ENCODE measurements at regions not wholly inside any gene's neighbourhood (a gene's known extent, or its start where the extent isn't known, plus 50 kb on each side); places are given as distances from the start of the nearest gene placed in this dataset.

DNA sequence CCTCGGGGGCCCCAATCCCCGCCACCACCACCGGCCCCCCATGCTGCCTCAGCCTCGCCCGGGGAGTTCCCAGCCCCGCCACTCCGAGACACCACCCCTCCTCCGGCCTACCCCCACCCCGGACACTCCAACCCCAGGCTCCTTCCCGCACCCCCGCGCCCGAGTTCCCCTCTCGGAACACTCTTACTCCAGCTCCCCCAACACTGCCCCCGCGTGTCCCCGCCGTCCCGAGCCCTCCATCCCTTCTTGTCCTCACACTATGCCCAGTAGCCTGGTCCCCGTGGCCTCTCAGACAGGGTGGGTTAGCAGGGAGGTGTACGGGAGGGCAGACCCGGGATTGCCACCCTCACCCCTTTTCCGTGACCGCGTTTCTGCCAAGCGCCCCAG lies 276.1 kb downstream of the BCOR start:
- no peak for DNase-seq

DNA sequence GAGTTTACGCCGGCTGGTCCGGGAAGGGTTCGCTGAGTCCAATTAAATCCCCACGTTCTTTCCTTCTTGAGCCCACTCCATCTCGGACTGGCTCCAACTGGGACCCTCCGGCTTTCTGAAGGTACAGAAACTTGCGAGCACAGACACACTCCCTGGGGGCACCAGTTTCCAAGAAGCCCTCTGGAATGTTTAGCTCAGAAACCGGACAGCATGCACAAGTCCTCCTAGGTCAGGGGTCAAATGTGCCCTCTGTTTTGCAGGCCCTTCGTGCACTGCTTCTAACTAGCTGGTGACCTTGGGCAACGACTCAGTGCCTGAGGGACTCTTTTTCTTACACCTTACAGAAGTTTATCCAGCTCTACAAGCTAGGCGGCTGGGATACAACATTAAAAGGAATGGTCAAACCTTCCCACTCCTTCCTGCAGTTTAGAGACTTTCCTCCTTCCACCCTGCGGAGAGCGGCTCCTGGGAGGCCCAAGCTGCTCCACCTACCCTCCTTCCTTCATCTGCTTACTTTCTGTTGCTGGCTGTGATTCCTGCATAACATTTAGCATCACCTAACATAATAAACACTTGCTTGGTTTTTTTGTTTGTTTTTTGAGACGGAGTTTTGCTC lies 275.5 kb downstream of the BCOR start:
- no peak for DNase-seq

DNA sequence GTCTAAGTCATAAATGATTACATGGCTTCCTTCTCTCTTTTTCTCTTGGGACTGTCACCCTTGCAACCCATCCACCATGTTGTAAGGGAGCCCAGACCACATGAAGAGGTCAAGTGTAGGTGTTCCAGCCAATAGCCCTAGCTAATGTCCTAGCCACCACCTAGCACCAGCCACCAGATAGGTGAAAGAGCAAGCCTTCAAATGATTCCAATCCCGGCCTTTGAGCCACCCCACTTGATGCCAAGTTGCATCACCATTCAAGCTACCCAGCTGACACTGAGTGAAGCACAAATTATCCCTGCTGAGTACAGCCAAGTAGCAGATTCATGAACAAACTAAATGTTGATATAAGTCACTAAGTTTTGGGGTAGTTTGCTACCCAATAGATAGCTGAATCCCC lies 274.3 kb downstream of the BCOR start:
- no peak for DNase-seq

DNA sequence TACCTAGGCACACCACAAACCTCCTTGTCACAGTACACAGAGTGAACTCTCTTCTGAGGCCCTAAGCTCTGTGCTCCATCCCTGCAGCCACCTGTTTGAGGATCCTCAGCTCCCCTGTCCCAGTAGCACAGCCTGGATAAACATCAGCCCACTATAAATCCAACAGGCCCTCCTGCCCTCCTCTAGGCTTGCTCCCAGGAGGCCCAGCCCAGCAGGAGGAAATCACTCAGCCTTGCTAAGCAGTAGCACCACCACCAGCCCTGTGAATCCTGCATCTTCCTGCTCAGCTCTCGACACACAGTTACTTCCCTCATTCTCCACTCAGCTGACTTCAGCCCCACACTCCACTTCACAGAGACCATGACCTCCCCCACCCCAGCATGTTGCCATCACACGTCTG lies 273.9 kb downstream of the BCOR start:
- DNase-seq = no peak

DNA sequence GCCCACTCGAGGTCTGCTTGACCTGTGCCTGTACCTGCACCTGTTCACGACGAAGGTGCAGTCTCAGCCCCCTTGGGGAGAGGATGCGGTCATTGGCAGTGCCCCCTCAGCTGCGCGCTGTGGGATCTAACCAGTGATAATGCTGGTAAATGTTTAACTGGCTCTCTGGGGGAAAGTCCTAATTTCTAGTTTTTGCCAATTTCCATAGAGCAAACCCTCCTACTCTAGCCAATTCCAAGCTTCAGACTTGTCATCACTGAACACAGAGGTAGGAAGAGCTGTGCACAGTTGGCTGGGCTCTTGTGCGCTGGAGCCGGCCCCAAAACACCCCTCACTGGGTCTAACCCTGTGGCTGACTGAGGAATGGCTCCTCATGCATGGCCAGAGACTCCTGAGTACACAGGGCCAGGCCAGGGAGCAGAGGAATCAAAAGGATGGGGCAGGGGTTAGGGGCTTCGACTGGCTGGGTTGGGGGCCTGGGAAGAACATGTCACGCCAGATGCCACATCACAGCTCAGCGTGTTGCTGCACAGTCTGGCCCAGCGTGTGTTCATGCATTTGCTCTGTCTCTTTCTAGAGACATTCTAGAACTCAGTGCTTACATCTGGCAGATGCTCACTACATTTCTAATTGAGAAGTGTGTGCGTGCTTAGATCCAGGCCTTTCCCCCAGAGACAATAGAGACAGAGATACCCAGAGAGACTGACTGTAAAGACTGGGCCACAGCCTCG lies 270.8 kb downstream of the BCOR start:
- no peak for DNase-seq

DNA sequence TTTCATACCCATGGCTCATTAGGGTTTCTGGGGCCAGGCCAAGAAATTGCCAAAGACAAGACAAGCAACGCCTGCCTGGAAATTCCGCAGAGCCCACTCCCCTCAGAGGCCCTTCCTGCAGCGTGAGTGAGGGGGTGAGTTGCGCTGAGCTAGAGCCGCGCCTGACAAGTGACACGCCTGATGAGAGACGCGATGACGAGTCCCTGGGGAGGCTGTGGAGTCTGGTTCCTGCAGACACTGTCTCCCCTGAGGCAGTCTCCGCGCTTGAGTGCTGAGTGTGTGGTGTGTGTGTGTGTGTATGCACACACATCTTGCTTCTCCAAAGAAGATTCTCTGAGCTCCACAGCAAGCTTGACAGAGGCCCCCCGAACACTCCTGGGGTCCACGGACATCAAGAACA lies 269.8 kb downstream of the BCOR start:
- DNase-seq = no peak

DNA sequence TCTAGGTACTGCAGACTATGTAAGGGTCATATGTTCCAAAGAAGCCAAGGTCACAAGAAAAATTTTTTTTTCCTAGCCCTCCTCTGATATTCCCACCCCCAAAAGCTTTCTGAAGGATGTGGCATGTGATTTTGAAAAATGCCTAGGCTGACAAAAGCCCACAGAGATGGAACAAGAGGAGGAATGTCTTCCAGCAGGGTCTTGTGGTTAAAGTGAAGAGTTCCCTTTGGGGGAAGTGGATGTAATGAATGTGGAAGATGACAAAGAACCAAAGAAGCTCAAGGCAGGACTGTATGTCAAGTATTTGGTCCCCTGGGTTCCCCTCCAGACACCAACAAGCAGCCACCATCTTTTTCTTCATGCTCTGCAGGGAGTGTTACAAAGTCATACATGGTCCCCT lies 268.8 kb downstream of the BCOR start:
- peak; percentile 47 for DNase-seq

DNA sequence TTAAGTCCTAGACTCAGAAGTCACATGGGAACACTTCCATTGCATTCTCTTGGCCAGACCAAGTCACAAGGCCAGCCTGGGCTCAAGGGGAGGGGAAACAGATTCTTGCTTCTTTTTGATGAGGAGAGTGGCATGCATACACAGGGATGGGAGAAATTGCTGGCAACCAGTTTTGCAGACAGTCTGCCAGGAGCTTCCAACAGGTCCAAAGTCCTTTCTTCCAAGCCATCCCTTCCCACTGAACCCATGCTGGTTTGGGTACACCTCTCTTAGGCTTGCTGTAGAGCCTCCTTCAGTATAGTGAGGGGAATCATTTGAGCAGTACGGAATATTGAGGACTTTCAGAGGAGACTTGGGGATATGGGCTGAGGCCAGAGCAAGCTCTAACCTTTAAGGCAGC lies 267.8 kb downstream of the BCOR start:
- no peak for DNase-seq

DNA sequence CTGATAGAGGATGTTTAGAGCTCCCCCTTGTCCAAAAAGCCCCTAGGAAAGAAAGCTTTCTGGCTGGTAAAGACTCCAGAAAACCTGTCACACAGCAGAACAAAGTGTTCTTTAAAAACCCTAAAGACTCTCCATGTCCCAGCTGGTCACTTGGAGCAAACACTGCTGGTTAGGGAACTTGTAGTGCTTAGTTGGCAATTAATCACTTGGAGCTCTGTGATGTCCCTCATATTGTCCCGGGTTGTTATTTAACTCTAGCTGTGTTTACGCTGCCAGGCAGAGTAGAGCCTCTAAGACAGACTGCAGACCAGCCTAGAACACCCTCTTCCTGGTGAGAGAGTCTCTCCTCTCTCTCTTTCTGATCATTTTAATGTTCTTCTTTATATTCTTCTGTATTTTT lies 267.3 kb downstream of the BCOR start:
- DNase-seq = no peak

DNA sequence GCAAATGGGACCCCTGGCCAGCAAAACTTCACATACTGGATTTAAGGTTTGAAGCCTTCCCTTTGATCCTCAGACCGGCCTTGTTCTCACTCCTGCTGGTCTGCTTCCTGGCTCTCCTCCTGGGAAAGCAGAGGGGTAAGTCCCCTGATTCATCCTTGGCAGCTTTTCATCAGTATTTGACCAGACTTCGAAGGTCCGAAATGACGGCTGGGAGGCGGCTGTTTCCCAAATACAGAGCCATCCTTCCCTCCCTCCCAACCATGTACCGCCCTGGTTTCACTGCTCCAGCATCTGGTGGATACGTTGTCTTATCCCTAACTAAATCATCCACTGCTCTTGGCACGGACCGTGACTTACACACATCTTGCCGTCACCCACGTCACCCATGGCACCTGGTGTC lies 265.5 kb downstream of the BCOR start:
- DNase-seq = no peak

DNA sequence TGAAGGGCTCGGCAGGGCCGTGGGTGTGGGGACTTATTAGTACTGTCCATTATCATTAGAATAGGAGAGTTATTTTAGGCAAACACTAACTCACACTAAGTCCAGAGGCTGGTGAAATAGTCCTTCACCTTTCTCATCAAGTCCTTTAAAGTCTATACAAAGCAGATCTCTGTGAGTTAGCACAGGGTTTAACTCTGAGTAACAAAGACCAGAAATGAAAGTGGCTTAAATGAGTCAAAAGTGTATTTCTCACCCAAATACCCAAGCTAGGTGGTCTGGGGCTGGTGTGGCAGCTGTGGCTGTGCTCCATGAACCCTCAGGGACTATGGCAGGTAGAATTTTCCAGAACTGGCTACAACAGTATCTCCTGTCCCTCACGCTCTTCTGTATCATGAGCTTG lies 263.2 kb downstream of the BCOR start:
- no peak for DNase-seq

DNA sequence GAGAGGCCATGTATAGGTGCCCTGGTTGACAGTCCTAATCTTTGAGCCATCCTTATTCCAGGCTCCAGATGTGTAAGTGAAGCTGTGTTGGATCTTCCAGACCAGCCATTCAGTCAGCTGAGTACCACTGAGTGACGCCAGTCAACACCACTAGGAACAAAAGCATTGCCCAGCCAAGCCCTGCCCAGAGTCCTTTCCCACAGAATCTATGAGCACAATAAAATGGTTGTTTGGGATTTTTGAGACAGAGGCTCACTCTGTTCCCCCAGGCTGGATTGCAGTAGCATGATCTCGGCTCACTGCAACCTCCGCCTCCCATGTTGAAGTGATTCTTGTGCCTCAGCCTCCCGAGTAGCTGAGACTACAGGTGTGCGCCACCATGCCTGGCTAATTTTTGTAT lies 262.5 kb downstream of the BCOR start:
- DNase-seq = no peak

DNA sequence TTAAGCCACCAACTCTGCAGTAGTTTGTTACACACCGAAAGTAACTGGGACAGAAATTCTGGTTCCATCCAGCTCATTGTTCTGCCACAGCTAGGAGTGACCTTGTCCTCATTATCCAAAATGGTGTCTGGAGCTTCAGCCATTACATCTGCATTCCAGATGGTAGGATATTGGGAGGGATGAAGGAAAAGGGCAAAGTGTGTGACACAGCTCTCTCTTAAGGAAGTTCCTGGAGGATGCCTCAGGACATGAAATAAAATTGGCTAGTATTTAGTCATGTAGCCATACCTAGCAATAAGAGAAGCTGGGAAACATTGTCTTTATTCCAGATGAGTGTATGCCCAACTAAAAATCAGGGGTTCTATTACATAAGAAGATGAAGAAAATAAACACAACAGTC lies 262.0 kb downstream of the BCOR start:
- DNase-seq = no peak

DNA sequence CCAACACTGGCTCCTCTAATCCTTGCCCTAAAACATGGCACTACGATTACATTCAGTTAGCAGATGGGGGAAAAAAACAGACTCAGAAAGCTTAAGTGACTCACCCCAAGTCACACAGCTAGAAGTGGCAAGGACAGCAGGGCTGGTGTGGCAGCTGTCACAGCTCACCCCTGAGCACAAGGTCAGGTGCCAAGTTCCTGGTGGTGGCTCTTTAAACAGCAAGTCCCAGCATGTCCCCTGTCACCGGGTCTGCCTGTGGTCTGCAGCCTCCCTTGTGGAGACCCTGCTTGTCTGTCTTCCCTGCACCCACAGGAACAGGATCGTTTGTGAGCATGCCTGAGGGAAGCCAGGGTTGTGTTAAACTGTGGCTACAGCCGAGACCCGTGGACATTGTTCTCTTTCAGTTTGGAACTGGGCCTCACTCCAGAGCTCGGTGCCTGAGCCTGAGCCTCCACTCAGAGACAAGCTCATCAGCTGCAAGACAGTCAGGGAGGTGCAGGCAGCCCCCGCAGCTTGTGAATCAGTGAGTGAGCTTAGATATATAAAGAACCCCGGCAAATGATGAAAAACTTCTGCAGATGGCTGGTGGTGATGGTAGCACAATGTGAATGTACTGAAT lies 260.8 kb downstream of the BCOR start:
- no peak for DNase-seq

DNA sequence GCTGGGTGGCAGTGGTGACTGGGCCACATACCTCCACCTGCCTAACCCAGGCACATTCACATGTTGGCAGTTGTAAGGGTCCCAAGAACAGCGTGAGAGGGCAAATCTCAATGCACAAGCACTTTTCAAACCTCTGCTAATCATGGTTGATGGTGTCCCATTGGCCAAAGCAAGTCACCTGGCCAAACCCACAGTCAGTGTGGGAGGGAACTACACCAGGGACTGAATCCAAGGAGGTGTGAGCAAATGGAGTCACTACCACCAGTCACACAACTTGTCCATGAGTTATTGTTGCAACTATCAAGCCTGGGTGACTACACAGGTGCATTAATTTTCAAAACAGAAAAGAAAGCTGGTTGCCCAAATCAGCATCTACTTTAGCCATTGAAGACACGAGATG lies 260.1 kb downstream of the BCOR start:
- no peak for DNase-seq

DNA sequence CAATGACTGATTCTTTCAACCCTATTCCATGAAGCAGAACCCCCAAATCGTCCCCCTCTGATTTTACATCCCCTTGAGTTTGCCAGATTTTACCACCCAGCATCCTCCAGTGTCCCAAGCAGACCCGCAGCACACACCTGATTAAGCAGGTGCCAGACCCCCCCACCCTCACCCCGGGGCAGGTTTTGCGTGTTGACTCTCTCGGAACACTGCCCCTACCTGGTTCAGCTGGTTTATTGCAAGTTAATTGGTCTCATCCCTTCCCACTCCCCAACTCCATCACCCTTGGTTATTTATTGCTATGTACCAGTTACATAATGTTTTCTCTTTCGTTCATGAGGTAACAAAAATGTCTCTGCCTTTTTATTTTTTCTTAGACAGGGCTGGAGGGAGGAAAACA lies 258.4 kb downstream of the BCOR start:
- DNase-seq = no peak

DNA sequence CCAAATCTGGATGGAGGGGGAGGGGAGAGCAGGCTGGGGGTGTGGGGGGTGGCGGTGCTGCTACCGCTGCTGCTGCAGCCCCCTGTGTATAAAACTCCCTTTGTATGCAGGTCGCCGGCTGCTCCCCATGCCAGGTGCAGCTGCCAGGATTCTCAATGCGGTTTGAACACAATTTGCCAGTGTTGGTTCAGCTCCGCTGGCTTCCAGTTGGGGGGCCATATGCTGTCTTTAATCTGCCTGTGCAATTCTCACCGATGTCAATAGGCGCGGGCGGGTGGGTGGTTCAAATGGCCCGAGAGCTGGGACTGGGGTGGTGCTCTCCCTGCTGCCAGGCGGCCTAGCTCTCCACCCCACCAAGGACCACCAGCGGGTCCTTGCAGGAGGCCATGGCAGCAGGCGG lies 257.6 kb downstream of the BCOR start:
- DNase-seq = no peak

DNA sequence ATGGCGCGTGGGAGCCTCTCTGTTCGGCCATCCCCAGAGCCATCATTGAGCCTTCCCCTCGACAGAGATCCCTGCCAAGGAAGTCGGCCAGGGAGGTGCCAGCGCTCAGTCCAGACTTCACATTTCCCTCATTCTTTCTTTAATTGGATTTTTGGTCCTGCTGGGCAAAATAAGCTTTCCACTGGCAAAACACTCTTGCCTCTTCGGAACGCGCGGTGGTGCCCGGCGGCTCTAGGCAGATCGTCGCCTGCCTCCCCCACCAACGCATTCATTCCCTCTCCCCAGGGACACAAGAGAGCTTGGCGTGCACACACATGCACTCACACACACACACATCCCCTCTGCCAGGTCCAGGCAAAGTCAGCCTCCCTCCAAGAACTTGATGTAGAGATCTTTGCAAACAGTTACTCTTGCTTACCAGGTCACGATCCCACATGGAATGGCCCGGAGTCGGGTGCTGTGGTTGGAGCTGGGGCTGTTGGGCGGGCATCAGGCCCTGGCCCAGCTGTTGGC lies 257.1 kb downstream of the BCOR start:
- DNase-seq = no peak

DNA sequence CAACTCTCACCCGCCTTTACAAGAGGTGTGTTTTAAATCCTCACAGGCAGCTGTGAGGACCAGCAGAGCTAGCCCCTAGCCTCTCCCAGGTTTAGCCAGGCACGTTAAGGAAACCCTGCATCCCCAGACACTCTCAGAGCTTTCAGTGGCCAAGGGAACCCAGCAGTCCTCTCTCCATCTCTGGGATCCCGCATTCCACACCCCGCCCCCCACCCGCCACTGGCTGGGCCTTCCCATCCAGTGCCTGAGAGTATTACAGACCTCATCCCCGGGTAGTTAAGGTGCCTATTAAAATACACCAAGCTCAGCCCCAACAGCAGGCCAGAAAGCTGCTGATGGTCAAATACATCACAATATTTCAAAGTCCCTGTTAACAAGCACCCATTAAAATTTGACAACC lies 256.2 kb downstream of the BCOR start:
- no peak for DNase-seq

DNA sequence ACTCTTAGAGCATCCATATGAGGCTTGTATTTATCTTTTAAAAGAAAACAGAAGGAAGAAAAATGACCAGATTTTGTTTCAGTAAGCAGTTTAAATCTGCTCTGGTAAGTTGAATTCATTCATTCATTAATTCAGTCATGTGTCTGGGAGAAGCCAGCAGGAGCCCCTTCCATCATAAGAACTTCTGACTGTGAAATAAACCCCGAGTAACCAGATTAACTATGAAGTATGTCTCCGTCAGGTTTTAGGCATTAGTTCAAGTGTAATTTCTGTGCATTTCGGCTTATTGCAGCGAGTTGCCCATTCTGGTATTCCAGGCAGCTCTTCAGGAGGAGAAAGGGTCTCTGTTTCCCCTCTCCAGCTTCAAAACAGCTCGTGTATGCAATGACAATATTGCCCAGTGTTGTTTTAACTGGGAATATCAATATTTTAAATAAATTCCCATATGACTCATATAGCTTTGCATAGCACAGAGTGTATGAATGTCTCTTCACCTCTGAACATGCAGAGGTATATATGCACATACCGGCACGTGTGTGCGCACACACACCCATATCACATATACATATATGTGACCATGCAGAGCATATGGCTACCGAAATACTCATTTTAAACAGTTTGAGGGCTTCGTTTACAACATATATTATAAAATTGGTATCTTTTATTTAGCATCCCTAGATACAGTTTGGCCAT lies 255.3 kb downstream of the BCOR start:
- DNase-seq = no peak

DNA sequence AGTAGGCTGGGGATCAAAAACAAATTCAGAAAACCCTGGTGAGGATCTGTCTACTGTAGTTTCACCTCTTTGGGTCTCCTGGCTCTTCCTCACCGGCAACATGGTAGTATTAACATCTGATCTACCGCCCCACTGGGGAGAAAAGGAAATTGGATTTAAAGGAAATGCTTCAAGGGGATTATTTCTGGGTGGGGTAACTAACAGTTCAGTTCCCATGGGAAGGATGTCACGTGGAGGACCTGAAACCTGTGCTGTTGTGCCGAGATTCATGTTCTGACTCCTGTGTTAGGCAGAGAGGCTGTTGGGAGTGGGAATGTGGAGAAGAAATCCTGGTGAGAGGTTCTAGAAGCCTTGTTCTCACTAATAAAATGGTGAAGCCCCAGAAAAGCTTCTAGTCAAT lies 254.4 kb downstream of the BCOR start:
- DNase-seq = no peak

DNA sequence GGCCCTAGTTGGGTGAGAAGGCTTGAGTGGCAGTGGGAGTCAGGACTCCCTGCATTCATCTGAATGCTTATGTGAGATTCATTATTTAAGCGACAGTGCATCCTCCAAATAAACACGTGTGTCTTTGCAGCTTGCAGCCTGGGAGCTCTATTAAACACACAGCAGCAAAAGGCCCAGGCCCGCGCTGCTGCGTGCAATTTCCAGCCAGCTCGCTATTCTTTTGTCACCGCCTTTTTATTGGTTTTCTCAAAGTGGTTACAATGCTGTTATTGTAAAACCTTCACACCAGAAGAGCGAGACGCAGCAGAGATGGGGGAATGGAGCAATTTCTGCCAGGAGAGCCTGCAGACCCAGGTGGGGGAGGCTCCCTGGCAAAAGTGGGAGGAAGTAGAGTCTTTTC lies 252.5 kb downstream of the BCOR start:
- no peak for DNase-seq

DNA sequence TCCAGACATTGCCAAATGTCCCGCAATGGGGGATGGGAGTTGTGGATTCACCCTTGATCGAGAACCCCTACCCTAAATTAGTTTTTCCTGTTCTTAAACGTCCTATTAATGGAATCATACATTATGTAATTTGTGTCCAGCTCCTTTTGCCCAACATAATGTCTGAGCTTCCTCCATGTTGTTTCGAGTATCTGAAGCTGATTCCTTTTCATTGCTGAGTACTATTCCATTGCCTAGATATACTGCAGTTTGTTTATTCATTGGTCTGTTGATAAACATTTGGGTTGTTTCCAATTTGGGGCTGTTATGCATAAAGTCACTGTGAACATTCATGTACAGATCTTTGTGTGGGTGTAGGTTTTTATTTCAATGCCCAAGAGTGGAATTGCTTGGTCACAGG lies 251.3 kb downstream of the BCOR start:
- no peak for DNase-seq

DNA sequence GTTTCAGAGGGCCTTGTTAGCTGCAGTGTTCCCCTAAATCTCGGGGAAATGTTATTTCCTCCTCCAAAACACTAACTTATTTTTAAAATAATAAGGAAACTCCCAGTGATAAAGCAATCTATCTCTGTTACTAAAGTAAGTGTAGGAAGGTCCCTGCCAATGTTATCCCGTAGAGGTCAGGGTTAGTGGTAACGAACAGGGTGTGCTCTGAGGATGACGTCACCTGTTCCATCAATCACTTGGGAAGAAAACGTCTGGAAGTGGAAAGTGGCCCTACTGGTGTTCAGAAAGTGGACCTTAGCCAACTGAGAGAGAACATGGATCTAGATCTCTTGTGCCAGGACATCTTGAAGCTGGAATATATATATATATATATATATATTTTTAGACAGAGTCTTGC lies 249.5 kb downstream of the BCOR start:
- DNase-seq = peak; percentile 30
